HepG2 (cell line): ENCODE measurements at regions not wholly inside any gene's neighbourhood (a gene's known extent, or its start where the extent isn't known, plus 50 kb on each side); places are given as distances from the start of the nearest gene placed in this dataset.

ENCODE experiments used
- AHDC1 ChIP-seq: sonication (generic); formaldehyde crosslinking; IDR thresholded peaks from 2 replicates; pipeline ENCODE4 v1.5.1; 2020; ENCODE audit warnings: mild to moderate bottlenecking, missing genetic modification reagents, borderline replicate concordance
- AHR ChIP-seq: IDR thresholded peaks from 2 replicates; pipeline ENCODE4 v1.6.1; 2018; ENCODE audit warnings: missing genetic modification reagents, missing compliant biosample characterization
- ARID3A ChIP-seq: IDR thresholded peaks from 2 replicates; pipeline ENCODE4 v1.6.1; 2012; ENCODE audit warnings: low read depth, low read length, improper control_type of control experiment
- CSRNP2 ChIP-seq: sonication (generic); formaldehyde crosslinking; conservative IDR thresholded peaks from 2 replicates; pipeline ENCODE4 v1.8.0; 2022; ENCODE audit warnings: low read depth, missing genetic modification reagents
- KLF11 ChIP-seq: IDR thresholded peaks from 2 replicates; pipeline ENCODE4 v1.6.1; 2016; ENCODE audit warnings: missing compliant biosample characterization
- NPAS2 ChIP-seq: sonication (generic); formaldehyde crosslinking; IDR thresholded peaks from 2 replicates; pipeline ENCODE4 v1.8.0; 2022; ENCODE audit warnings: mild to moderate bottlenecking, missing genetic modification reagents, borderline replicate concordance
- TP53 ChIP-seq: sonication (generic); formaldehyde crosslinking; conservative IDR thresholded peaks from 2 replicates; pipeline ENCODE4 v1.4.0; 2020; ENCODE audit warnings: missing genetic modification reagents
- ZFY ChIP-seq: sonication (generic); formaldehyde crosslinking; IDR thresholded peaks from 2 replicates; pipeline ENCODE4 v1.4.0; 2020; ENCODE audit warnings: missing genetic modification reagents
- ZNF546 ChIP-seq: sonication (generic); formaldehyde crosslinking; conservative IDR thresholded peaks from 2 replicates; pipeline ENCODE4 v1.8.1; 2023; ENCODE audit warnings: mild to moderate bottlenecking, missing genetic modification reagents

- TF ChIP-seq ZNF546 (CRISPR knock-in tag) (no peak), ARID3A (no peak), ZFY (CRISPR knock-in tag) (no peak), KLF11 (no peak), AHR (CRISPR knock-in tag) (no peak), CSRNP2 (CRISPR knock-in tag) (no peak), AHDC1 (CRISPR knock-in tag) (no peak), NPAS2 (CRISPR knock-in tag) (no peak), TP53 (no peak)
These were observed 113.4 kb upstream of the SCAF11 start (continued) for GRCh38 chr12:46103559-46104383.
